IMR-90 (cell line): ENCODE measurements at regions not wholly inside any gene's neighbourhood (a gene's known extent, or its start where the extent isn't known, plus 50 kb on each side); places are given as distances from the start of the nearest gene placed in this dataset.
A peak's percentile ranks its signal among the peaks of the same experiment; 100 is the strongest.

Source experiments
- ATAC-seq: fragments of 200-7000 bp; cut with Tn5 transposase; 2 replicates; pipeline ENCODE4 v1.9.1; 2020; ENCODE audit warnings: low read depth, mild to moderate bottlenecking, moderate library complexity
- BruUV-seq: library from RNA; stranded (reverse); fragments of 400-500 nt; replicated peaks from 2 replicates; lab custom pipeline; 2021; lab: Mats Ljungman, UMichigan
- CTCF ChIA-PET: fragments of 300-600 bp; formaldehyde crosslinking; extraction: SDS; loops from one replicate; lab custom pipeline; 2021; ENCODE audit warnings: antibody characterized with exemption; lab: Yijun Ruan, JAX
- POLR2A ChIA-PET: fragments of 300-600 bp; sonication (Branson Sonifier 250); formaldehyde crosslinking; loops from one replicate; lab custom pipeline; 2022; ENCODE audit warnings: antibody characterized with exemption; ENCODE audit not compliant: unreplicated experiment; lab: Charles Lee
- DNase-seq: peaks from one replicate; pipeline ENCODE4 v3.0.0; 2013
- H2AFZ ChIP-seq: replicated peaks from 2 replicates; pipeline ENCODE3; 2013; ENCODE audit warnings: low read length, mild to moderate bottlenecking; ENCODE audit not compliant: poor library complexity
- H2AK5ac ChIP-seq: 2 replicates; pipeline ENCODE4 v1.6.1; 2013; ENCODE audit warnings: low read depth, low read length, inconsistent platforms
- H2AK9ac ChIP-seq: replicated peaks from 2 replicates; pipeline ENCODE3; 2013; ENCODE audit warnings: mild to moderate bottlenecking, low read depth, low read length, moderate library complexity; ENCODE audit not compliant: poor library complexity
- H2BK120ac ChIP-seq: 2 replicates; pipeline ENCODE4 v1.6.1; 2013; ENCODE audit warnings: low read depth, low read length, inconsistent platforms
- H2BK15ac ChIP-seq: 3 replicates; pipeline ENCODE4 v1.6.1; 2013; ENCODE audit warnings: low read depth, low read length, inconsistent platforms
- H2BK20ac ChIP-seq: 2 replicates; pipeline ENCODE4 v1.6.1; 2013; ENCODE audit warnings: low read depth, mild to moderate bottlenecking, inconsistent platforms, low read length, moderate library complexity
- H2BK5ac ChIP-seq: 2 replicates; pipeline ENCODE4 v1.6.1; 2013; ENCODE audit warnings: mild to moderate bottlenecking, low read depth, low read length, inconsistent platforms; ENCODE audit not compliant: poor library complexity, severe bottlenecking
- H3K14ac ChIP-seq: replicated peaks from 2 replicates; pipeline ENCODE4 v1.6.1; 2013; ENCODE audit warnings: low read depth, low read length, inconsistent platforms
- H3K18ac ChIP-seq: 2 replicates; pipeline ENCODE4 v1.6.1; 2013; ENCODE audit warnings: low read depth, low read length, control low read depth
- H3K23ac ChIP-seq: 2 replicates; pipeline ENCODE4 v1.6.1; 2013; ENCODE audit warnings: low read depth, low read length, inconsistent platforms
- H3K27ac ChIP-seq: 2 replicates; pipeline ENCODE4 v1.5.1; 2013; ENCODE audit warnings: mild to moderate bottlenecking, control low read depth, low read length; ENCODE audit not compliant: insufficient read depth
- H3K27me3 ChIP-seq: 2 replicates; pipeline ENCODE4 v1.6.1; 2013; ENCODE audit warnings: low read length; ENCODE audit not compliant: control insufficient read depth, insufficient read depth
- H3K36me3 ChIP-seq: 2 replicates; pipeline ENCODE4 v1.6.1; 2013; ENCODE audit warnings: low read length, mixed read lengths; ENCODE audit not compliant: control insufficient read depth, insufficient read depth
- H3K4ac ChIP-seq: 2 replicates; pipeline ENCODE4 v1.6.1; 2013; ENCODE audit warnings: low read depth, low read length, inconsistent platforms
- H3K4me1 ChIP-seq: 2 replicates; pipeline ENCODE4 v1.6.1; 2013; ENCODE audit warnings: low read length, mixed read lengths; ENCODE audit not compliant: control insufficient read depth, insufficient read depth
- H3K4me2 ChIP-seq: 2 replicates; pipeline ENCODE4 v1.6.1; 2013; ENCODE audit warnings: low read depth, mild to moderate bottlenecking, control low read depth, low read length, moderate library complexity
- H3K4me3 ChIP-seq: 2 replicates; pipeline ENCODE4 v1.5.1; 2013; ENCODE audit warnings: low read depth, mild to moderate bottlenecking, control low read depth, low read length, moderate library complexity; ENCODE audit not compliant: insufficient read depth
- H3K56ac ChIP-seq: 2 replicates; pipeline ENCODE4 v1.6.1; 2013; ENCODE audit warnings: low read length, inconsistent platforms; ENCODE audit not compliant: insufficient read depth; ENCODE audit errors: extremely low read depth
- H3K79me1 ChIP-seq, 2 experiments: 2 replicates each; pipeline ENCODE4 v1.6.1; 2013; ENCODE audit warnings: low read length in 2 of 2, inconsistent platforms in 1 of 2, low read depth in 1 of 2
- H3K9ac ChIP-seq: 2 replicates; pipeline ENCODE4 v1.6.1; 2013; ENCODE audit warnings: low read depth, low read length, control low read depth
- H3K9me1 ChIP-seq: 2 replicates; pipeline ENCODE4 v1.6.1; 2013; ENCODE audit warnings: low read length, inconsistent platforms; ENCODE audit not compliant: insufficient read depth
- H3K9me3 ChIP-seq: 2 replicates; pipeline ENCODE4 v1.6.1; 2013; ENCODE audit warnings: low read length; ENCODE audit not compliant: control insufficient read depth, insufficient read depth
- H4K20me1 ChIP-seq: 2 replicates; pipeline ENCODE4 v1.6.1; 2013; ENCODE audit warnings: low read length, inconsistent platforms; ENCODE audit not compliant: insufficient read depth
- H4K5ac ChIP-seq: 2 replicates; pipeline ENCODE4 v1.6.1; 2013; ENCODE audit warnings: mild to moderate bottlenecking, low read depth, low read length, control low read depth
- H4K8ac ChIP-seq, 2 experiments: 2 replicates each; pipeline ENCODE4 v1.6.1; 2013; ENCODE audit warnings: low read depth in 2 of 2, low read length in 2 of 2, control low read depth in 1 of 2, inconsistent platforms in 1 of 2
- H4K91ac ChIP-seq: 2 replicates; pipeline ENCODE4 v1.6.1; 2013; ENCODE audit warnings: low read depth, low read length, inconsistent platforms; ENCODE audit not compliant: insufficient read depth
- BHLHE40 ChIP-seq: fragments of 150-350 bp; IDR thresholded peaks from 2 replicates; pipeline ENCODE4 v1.6.1; 2016; ENCODE audit warnings: mild to moderate bottlenecking, low read depth, low read length
- CEBPB ChIP-seq: IDR thresholded peaks from 2 replicates; pipeline ENCODE4 v1.6.1; 2012; ENCODE audit warnings: low read depth, low read length, improper control_type of control experiment
- CHD1 ChIP-seq: IDR thresholded peaks from 2 replicates; pipeline ENCODE4 v1.6.1; 2012; ENCODE audit warnings: low read depth, low read length, improper control_type of control experiment
- CTCF ChIP-seq: conservative IDR thresholded peaks from 2 replicates; pipeline ENCODE4 v1.5.1; 2012; ENCODE audit warnings: mild to moderate bottlenecking, low read depth, low read length, improper control_type of control experiment
- FOS ChIP-seq: fragments of 150-350 bp; IDR thresholded peaks from 2 replicates; pipeline ENCODE4 v1.6.1; 2016; ENCODE audit warnings: low read depth, low read length
- MAFK ChIP-seq: IDR thresholded peaks from 2 replicates; pipeline ENCODE4 v1.6.1; 2012; ENCODE audit warnings: low read depth, low read length, improper control_type of control experiment
- MAZ ChIP-seq: IDR thresholded peaks from 2 replicates; pipeline ENCODE4 v1.6.1; 2012; ENCODE audit warnings: low read depth, mild to moderate bottlenecking, low read length, improper control_type of control experiment, moderate library complexity, borderline replicate concordance
- MXI1 ChIP-seq: IDR thresholded peaks from 2 replicates; pipeline ENCODE4 v1.6.1; 2012; ENCODE audit warnings: low read depth, mild to moderate bottlenecking, low read length, moderate library complexity, borderline replicate concordance
- NFE2L2 ChIP-seq: fragments of 150-350 bp; IDR thresholded peaks from 2 replicates; pipeline ENCODE4 v1.6.1; 2016; ENCODE audit warnings: low read depth, mild to moderate bottlenecking, low read length
- POLR2A ChIP-seq: IDR thresholded peaks from 2 replicates; pipeline ENCODE4 v1.6.1; 2012; ENCODE audit warnings: mild to moderate bottlenecking, low read depth, low read length
- RAD21 ChIP-seq: IDR thresholded peaks from 2 replicates; pipeline ENCODE4 v1.6.1; 2012; ENCODE audit warnings: low read length, improper control_type of control experiment
- RCOR1 ChIP-seq: IDR thresholded peaks from 2 replicates; pipeline ENCODE4 v1.6.1; 2012; ENCODE audit warnings: mild to moderate bottlenecking, low read length, improper control_type of control experiment; ENCODE audit not compliant: insufficient replicate concordance
- RFX5 ChIP-seq: IDR thresholded peaks from 2 replicates; pipeline ENCODE4 v1.8.0; 2012; ENCODE audit warnings: low read depth, mild to moderate bottlenecking, low read length, moderate library complexity
- SMC3 ChIP-seq: fragments of 150-350 bp; IDR thresholded peaks from 2 replicates; pipeline ENCODE4 v1.6.1; 2016; ENCODE audit warnings: low read depth, mild to moderate bottlenecking, antibody characterized with exemption, low read length, moderate library complexity
- USF2 ChIP-seq: fragments of 150-350 bp; IDR thresholded peaks from 2 replicates; pipeline ENCODE4 v1.6.1; 2017; ENCODE audit warnings: mild to moderate bottlenecking, antibody characterized with exemption, low read length, low read depth
- WGBS, 2 experiments: methylation state at CpG; one replicate each; pipeline versions ENCODE4 v1.1.5 to v1.1.7; 2013; ENCODE audit warnings: missing lambda C conversion rate in 2 of 2; ENCODE audit not compliant: insufficient read length in 1 of 2; ENCODE audit errors: extremely low coverage in 2 of 2; 5-methylcytosine and 5-hydroxymethylcytosine counted together
- dilution Hi-C: fragments of 300-500 bp; cut with HindIII; formaldehyde crosslinking; loops from one replicate; pipeline ENCODE4 v1.14.3; 2018; ENCODE audit warnings: low sequenced_read_pairs; ENCODE audit not compliant: unreplicated experiment
- in situ Hi-C: fragments of 300-500 bp; cut with MboI; formaldehyde crosslinking; loops from 3 replicates; pipeline ENCODE4 v1.14.3; 2019; ENCODE audit warnings: low sequenced_read_pairs, inconsistent platforms, mixed read lengths
- intact Hi-C: fragments of 100-400 bp; cut with micrococcal nuclease; formaldehyde crosslinking; loops from 2 replicates; pipeline ENCODE4 v1.10.0; 2022
- TF ChIP-seq, protein P1 (sequence below): fragments of 150-350 bp; IDR thresholded peaks from 2 replicates; pipeline ENCODE4 v1.6.1; 2016; ENCODE audit warnings: low read depth, mild to moderate bottlenecking, low read length, moderate library complexity, borderline replicate concordance

DNA sequence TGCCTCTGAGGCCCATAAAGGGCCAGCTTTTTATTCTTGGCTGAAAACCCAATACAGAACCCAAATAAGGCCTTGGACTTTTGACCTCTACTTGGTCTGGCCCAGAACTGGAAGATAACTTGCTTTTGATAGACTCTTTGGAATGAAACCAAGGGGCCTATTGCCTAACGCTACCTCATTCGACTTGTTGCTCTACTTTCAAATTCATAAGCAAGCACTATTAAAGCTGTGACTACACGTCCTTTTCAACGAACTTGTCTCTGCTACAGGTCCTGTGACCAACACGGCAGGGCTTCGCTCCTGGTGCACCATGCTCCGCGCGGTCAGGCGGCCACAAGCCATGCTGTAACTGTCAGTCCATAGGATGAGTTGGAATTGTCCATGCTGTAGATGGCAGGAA lies 385.4 kb downstream of the MFSD1 start:
- 49% methylated on average over 3 of the region's 10 CpGs; no CpG with 5 or more reads in 1 of the 2 experiments for WGBS, 2 experiments
- no peak for DNase-seq

More for the DNA sequence above, 385.4 kb downstream of the MFSD1 start:
- H3K18ac ChIP-seq: no peak overlapping the region
- no peak for ATAC-seq
- H2BK5ac ChIP-seq: no peak overlapping the region
- H2AFZ ChIP-seq: peak overlapping the region; percentile 18
- no peaks in the 10 kb centered on the region for H4K20me1 ChIP-seq
- no peak overlapping the region for H2AK5ac ChIP-seq
- no peaks in the 10 kb centered on the region for H3K79me1 ChIP-seq
- in situ Hi-C loops: no loop called here
- H3K23ac ChIP-seq: no peak overlapping the region
- H3K9me3 ChIP-seq: no peaks in the 10 kb centered on the region
- no peak overlapping the region for H3K27ac ChIP-seq
- no peak overlapping the region for H3K4ac ChIP-seq
- H2AK9ac ChIP-seq: no peak overlapping the region
- no peak overlapping the region for H3K14ac ChIP-seq
- no peak overlapping the region for H4K8ac ChIP-seq
- no peaks in the 10 kb centered on the region for H3K9me1 ChIP-seq
- no peak overlapping the region for H4K91ac ChIP-seq
- no peaks in the 10 kb centered on the region for H3K36me3 ChIP-seq
- BruUV-seq: no TSS peak
- no peak overlapping the region for H3K4me2 ChIP-seq
- ChIA-PET POLR2A (no interaction called here), CTCF (interaction anchor here (1.1 kb wide), 1 partner anchor 30 kb away, joined by 3 read pairs; no protein-coding TSS in a partner anchor)
- no peak overlapping the region for H2BK120ac ChIP-seq
- H2BK20ac ChIP-seq: no peak overlapping the region
- H3K56ac ChIP-seq: no peak overlapping the region
- H3K9ac ChIP-seq: no peak overlapping the region
- H3K4me1 ChIP-seq: no peaks in the 10 kb centered on the region
- intact Hi-C loops: no loop called here
- dilution Hi-C loops: no loop called here
- TF ChIP-seq CTCF (no peak), BHLHE40 (no peak), SMC3 (no peak), USF2 (no peak), MAFK (no peak), NFE2L2 (no peak), RAD21 (no peak), MXI1 (no peak), POLR2A (no peak), RCOR1 (no peak), RFX5 (no peak), CHD1 (no peak), CEBPB (no peak), MAZ (no peak), FOS (no peak)
- TF ChIP-seq, protein P1, sequence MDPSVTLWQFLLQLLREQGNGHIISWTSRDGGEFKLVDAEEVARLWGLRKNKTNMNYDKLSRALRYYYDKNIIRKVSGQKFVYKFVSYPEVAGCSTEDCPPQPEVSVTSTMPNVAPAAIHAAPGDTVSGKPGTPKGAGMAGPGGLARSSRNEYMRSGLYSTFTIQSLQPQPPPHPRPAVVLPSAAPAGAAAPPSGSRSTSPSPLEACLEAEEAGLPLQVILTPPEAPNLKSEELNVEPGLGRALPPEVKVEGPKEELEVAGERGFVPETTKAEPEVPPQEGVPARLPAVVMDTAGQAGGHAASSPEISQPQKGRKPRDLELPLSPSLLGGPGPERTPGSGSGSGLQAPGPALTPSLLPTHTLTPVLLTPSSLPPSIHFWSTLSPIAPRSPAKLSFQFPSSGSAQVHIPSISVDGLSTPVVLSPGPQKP: no peak
- no peak overlapping the region for H2BK15ac ChIP-seq
- H3K4me3 ChIP-seq: no peak overlapping the region
- H4K5ac ChIP-seq: no peak overlapping the region
- H3K27me3 ChIP-seq: no peaks in the 10 kb centered on the region
